ENCODE measurements at regions not wholly inside any gene's neighbourhood (a gene's known extent, or its start where the extent isn't known, plus 50 kb on each side); places are given as distances from the start of the nearest gene placed in this dataset.

DNA sequence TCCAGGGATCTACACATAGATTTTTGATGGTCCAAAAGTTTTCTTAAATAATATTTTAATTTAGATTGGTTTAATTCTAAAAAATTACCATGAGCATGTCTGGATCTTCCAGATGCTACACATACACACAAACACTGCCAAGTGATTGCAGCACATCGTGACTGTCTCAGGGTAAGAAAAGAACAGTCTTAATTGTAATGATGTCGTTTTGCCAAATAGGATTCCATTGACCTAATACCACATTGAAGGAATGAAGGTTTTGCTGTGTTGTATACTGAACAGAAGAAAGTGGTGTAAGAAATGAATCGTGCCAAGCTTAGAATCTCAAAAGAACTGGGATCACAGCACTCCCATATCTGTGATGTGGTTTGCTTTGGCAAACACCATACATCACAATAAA lies 633.3 kb upstream of the CAMK1G start:
- TF ChIP-seq YY1 (IDR thresholded peaks at IDR 0.05; ENCODE audit: low read depth) (no peak), ZBTB7A (IDR thresholded peaks at IDR 0.05; ENCODE audit: low read depth) (no peak), EP300 (IDR thresholded peaks at IDR 0.05; ENCODE audit: borderline replicate concordance) (no peak), NFIC (IDR thresholded peaks at IDR 0.05) (no peak), CEBPB (IDR thresholded peaks at IDR 0.05) (no peak), TAF1 (IDR thresholded peaks at IDR 0.05; ENCODE audit: low read depth) (no peak), FOXM1 (IDR thresholded peaks at IDR 0.05; ENCODE audit: borderline replicate concordance, low read depth) (no peak), RAD21 (IDR thresholded peaks at IDR 0.05; ENCODE audit: low read depth) (no peak)
- TF ChIP-seq, protein P1, sequence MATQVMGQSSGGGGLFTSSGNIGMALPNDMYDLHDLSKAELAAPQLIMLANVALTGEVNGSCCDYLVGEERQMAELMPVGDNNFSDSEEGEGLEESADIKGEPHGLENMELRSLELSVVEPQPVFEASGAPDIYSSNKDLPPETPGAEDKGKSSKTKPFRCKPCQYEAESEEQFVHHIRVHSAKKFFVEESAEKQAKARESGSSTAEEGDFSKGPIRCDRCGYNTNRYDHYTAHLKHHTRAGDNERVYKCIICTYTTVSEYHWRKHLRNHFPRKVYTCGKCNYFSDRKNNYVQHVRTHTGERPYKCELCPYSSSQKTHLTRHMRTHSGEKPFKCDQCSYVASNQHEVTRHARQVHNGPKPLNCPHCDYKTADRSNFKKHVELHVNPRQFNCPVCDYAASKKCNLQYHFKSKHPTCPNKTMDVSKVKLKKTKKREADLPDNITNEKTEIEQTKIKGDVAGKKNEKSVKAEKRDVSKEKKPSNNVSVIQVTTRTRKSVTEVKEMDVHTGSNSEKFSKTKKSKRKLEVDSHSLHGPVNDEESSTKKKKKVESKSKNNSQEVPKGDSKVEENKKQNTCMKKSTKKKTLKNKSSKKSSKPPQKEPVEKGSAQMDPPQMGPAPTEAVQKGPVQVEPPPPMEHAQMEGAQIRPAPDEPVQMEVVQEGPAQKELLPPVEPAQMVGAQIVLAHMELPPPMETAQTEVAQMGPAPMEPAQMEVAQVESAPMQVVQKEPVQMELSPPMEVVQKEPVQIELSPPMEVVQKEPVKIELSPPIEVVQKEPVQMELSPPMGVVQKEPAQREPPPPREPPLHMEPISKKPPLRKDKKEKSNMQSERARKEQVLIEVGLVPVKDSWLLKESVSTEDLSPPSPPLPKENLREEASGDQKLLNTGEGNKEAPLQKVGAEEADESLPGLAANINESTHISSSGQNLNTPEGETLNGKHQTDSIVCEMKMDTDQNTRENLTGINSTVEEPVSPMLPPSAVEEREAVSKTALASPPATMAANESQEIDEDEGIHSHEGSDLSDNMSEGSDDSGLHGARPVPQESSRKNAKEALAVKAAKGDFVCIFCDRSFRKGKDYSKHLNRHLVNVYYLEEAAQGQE (IDR thresholded peaks at IDR 0.05; ENCODE audit: low read depth) = no peak

Data from Ishikawa (cell line).